GM23338 (cell line): ENCODE measurements at regions not wholly inside any gene's neighbourhood (a gene's known extent, or its start where the extent isn't known, plus 50 kb on each side); places are given as distances from the start of the nearest gene placed in this dataset.

Experiments used
- ATAC-seq: fragments of 200-7000 bp; cut with Tn5 transposase; 3 replicates; pipeline ENCODE4 v1.9.1; 2020
- DNase-seq: peaks from one replicate; pipeline ENCODE4 v3.0.0-alpha.2; 2015; ENCODE audit warnings: low spot score
- H2AFZ ChIP-seq: fragments of 200-600 bp; sonication (generic); 2 replicates; pipeline ENCODE4 v1.8.0; 2016; ENCODE audit warnings: antibody characterized with exemption, mild to moderate bottlenecking, moderate library complexity
- H3F3A ChIP-seq: fragments of 200-600 bp; sonication (generic); replicated peaks from 2 replicates; pipeline ENCODE4 v1.8.0; 2017; ENCODE audit warnings: antibody characterized with exemption, mixed run types, low read depth
- H3K27ac ChIP-seq: fragments of 200-600 bp; sonication (generic); 2 replicates; pipeline ENCODE4 v1.6.1; 2016; ENCODE audit warnings: low read depth
- H3K27me3 ChIP-seq: fragments of 200-600 bp; sonication (generic); 2 replicates; pipeline ENCODE4 v1.8.0; 2016; ENCODE audit warnings: mild to moderate bottlenecking, mixed run types, moderate library complexity; ENCODE audit not compliant: insufficient read depth
- H3K36me3 ChIP-seq: fragments of 200-600 bp; sonication (generic); 2 replicates; pipeline ENCODE4 v1.8.0; 2016; ENCODE audit warnings: mild to moderate bottlenecking; ENCODE audit not compliant: insufficient read depth
- H3K4me1 ChIP-seq: fragments of 200-600 bp; sonication (generic); 2 replicates; pipeline ENCODE4 v1.8.0; 2016; ENCODE audit warnings: mild to moderate bottlenecking, moderate library complexity; ENCODE audit not compliant: insufficient read depth
- H3K4me2 ChIP-seq: fragments of 200-600 bp; sonication (generic); 2 replicates; pipeline ENCODE4 v1.7.1; 2017; ENCODE audit warnings: mixed run types
- H3K4me3 ChIP-seq: fragments of 200-600 bp; sonication (generic); 2 replicates; pipeline ENCODE4 v1.6.1; 2016; ENCODE audit warnings: mixed run types
- H3K79me2 ChIP-seq: fragments of 200-600 bp; sonication (generic); replicated peaks from 2 replicates; pipeline ENCODE4 v1.8.0; 2017; ENCODE audit warnings: mild to moderate bottlenecking; ENCODE audit not compliant: insufficient read depth
- H3K9me2 ChIP-seq: fragments of 200-600 bp; sonication (generic); 2 replicates; pipeline ENCODE4 v1.8.0; 2017; ENCODE audit not compliant: insufficient read depth
- H4K20me1 ChIP-seq: fragments of 200-600 bp; sonication (generic); replicated peaks from 2 replicates; pipeline ENCODE4 v1.8.0; 2017; ENCODE audit warnings: mild to moderate bottlenecking; ENCODE audit not compliant: insufficient read depth
- H3K27ac Mint-ChIP-seq: 2 replicates; pipeline ENCODE4 v1.8.0; 2020; ENCODE audit warnings: inconsistent platforms, mild to moderate bottlenecking, moderate library complexity, mixed read lengths
- H3K27me3 Mint-ChIP-seq: 3 replicates; pipeline ENCODE4 v1.8.0; 2022; ENCODE audit warnings: low read depth, mild to moderate bottlenecking, moderate library complexity, mixed read lengths, inconsistent platforms; ENCODE audit not compliant: insufficient read depth, poor library complexity
- H3K36me3 Mint-ChIP-seq: 3 replicates; pipeline ENCODE4 v1.8.0; 2021; ENCODE audit warnings: low read depth, mild to moderate bottlenecking, inconsistent platforms, moderate library complexity, mixed read lengths
- H3K4me1 Mint-ChIP-seq: 3 replicates; pipeline ENCODE4 v1.8.0; 2020; ENCODE audit warnings: mild to moderate bottlenecking, inconsistent platforms, mixed read lengths
- H3K4me3 Mint-ChIP-seq: 3 replicates; pipeline ENCODE4 v1.8.0; 2021; ENCODE audit warnings: moderate library complexity, mild to moderate bottlenecking, inconsistent platforms, mixed read lengths
- H3K9me3 Mint-ChIP-seq: 3 replicates; pipeline ENCODE4 v1.8.0; 2020; ENCODE audit warnings: moderate library complexity, mild to moderate bottlenecking, inconsistent platforms, mixed read lengths
- EZH2phosphoT487 ChIP-seq: fragments of 200-600 bp; sonication (generic); IDR thresholded peaks from one replicate; pipeline ENCODE4 v1.8.1; 2018; ENCODE audit warnings: antibody characterized with exemption; ENCODE audit not compliant: unreplicated experiment
- JUNB ChIP-seq: IDR thresholded peaks from one replicate; pipeline ENCODE4 v1.6.1; 2016; ENCODE audit warnings: antibody characterized with exemption; ENCODE audit not compliant: unreplicated experiment
- NANOG ChIP-seq: IDR thresholded peaks from 2 replicates; pipeline ENCODE4 v1.6.1; 2016; ENCODE audit warnings: antibody characterized with exemption, borderline replicate concordance
- STAT1 ChIP-seq: IDR thresholded peaks from one replicate; pipeline ENCODE4 v1.6.1; 2016; ENCODE audit warnings: antibody characterized with exemption; ENCODE audit not compliant: unreplicated experiment
- ZNF114 ChIP-seq: fragments of 250-450 bp; sonication (Bioruptor Pico); IDR thresholded peaks from 2 replicates; pipeline ENCODE4 v1.5.0; 2020; ENCODE audit warnings: mild to moderate bottlenecking, moderate library complexity
- ZNF331 ChIP-seq: fragments of 250-450 bp; sonication (Bioruptor Pico); IDR thresholded peaks from 2 replicates; pipeline ENCODE4 v1.5.0; 2020; ENCODE audit warnings: low read depth, mild to moderate bottlenecking, moderate library complexity
- TF ChIP-seq, protein P1 (sequence below), 2 experiments: fragments of 200-600 bp in 1 of 2; sonication (generic) in 1 of 2; conservative IDR thresholded peaks; 2 replicates each; pipeline versions ENCODE4 v1.5.1 to v1.6.1; 2016 to 2017; ENCODE audit warnings: antibody characterized with exemption in 2 of 2, low read depth in 2 of 2, mild to moderate bottlenecking in 2 of 2, moderate library complexity in 1 of 2
- TF ChIP-seq, protein P2 (sequence below): IDR thresholded peaks from one replicate; pipeline ENCODE4 v1.6.1; 2018; ENCODE audit warnings: antibody characterized with exemption; ENCODE audit not compliant: unreplicated experiment

DNA sequence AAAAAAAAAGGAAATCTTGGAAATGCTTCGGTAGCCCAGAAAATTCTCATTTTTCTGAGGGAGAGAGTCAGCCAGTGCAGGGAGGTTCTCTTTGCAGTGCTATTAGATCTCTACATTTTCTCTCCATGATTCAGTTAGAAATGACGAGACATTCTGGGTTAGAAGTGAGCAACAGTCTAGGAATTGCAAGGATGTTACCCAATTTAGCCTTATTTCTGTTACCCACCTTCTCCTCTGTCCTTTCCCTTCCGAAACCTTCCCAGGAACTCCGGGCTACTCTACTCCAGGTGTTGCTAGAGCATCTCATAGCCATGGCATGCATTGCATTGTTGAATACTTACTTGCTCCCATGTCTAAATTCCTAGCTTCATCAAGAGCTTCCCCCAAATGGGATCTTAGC, 106.8 kb downstream of the EDEM1 start (continued):
- TF ChIP-seq, protein P1, sequence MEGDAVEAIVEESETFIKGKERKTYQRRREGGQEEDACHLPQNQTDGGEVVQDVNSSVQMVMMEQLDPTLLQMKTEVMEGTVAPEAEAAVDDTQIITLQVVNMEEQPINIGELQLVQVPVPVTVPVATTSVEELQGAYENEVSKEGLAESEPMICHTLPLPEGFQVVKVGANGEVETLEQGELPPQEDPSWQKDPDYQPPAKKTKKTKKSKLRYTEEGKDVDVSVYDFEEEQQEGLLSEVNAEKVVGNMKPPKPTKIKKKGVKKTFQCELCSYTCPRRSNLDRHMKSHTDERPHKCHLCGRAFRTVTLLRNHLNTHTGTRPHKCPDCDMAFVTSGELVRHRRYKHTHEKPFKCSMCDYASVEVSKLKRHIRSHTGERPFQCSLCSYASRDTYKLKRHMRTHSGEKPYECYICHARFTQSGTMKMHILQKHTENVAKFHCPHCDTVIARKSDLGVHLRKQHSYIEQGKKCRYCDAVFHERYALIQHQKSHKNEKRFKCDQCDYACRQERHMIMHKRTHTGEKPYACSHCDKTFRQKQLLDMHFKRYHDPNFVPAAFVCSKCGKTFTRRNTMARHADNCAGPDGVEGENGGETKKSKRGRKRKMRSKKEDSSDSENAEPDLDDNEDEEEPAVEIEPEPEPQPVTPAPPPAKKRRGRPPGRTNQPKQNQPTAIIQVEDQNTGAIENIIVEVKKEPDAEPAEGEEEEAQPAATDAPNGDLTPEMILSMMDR (conservative IDR thresholded peaks at IDR 0.05; ENCODE audit: low read depth in 2 of 2), result no peak

DNA sequence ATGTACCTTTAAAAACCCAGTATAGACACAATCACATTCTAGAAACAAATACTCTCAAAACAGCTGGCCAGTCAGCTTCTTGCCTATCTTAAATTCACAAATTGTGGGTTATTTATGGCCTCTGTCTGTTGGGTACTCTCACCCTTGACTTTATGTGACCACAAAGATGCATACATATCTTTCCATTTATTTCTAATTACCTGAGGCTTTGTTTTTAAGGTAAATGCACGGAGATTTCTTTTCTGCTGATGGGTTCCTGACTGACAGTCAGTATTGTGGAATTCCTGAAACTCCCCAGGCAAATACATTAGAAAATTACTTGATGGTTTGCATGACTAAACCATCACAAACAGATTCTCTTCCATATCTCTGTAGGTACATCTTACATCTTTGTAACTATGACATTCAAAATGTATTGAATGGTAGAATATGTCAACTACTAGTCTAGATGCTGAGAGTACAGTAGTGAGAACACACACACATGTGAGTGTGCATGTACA, 107.7 kb downstream of the EDEM1 start:
- Histone ChIP-seq H3K4me1 (no peaks in the 10 kb centered on the region), H3K4me2 (no peak overlapping the region), H3K27me3 (no peaks in the 10 kb centered on the region), H3K9me2 (no peaks in the 10 kb centered on the region), H3K79me2 (no peaks in the 10 kb centered on the region), H3F3A (no peaks in the 10 kb centered on the region), H4K20me1 (no peaks in the 10 kb centered on the region), H3K27ac (no peak overlapping the region), H3K4me3 (no peak overlapping the region), H2AFZ (no peak overlapping the region), H3K36me3 (peaks cover 5% of the 10 kb centered on the region; the same call in 1 of the 2 replicates)
- DNase-seq (no peak), ATAC-seq (no peak)
- H3K4me3 Mint-ChIP-seq, result no peak overlapping the region
- no peak for TF ChIP-seq ZNF114 (CRISPR knock-in tag)
- TF ChIP-seq, protein P2, sequence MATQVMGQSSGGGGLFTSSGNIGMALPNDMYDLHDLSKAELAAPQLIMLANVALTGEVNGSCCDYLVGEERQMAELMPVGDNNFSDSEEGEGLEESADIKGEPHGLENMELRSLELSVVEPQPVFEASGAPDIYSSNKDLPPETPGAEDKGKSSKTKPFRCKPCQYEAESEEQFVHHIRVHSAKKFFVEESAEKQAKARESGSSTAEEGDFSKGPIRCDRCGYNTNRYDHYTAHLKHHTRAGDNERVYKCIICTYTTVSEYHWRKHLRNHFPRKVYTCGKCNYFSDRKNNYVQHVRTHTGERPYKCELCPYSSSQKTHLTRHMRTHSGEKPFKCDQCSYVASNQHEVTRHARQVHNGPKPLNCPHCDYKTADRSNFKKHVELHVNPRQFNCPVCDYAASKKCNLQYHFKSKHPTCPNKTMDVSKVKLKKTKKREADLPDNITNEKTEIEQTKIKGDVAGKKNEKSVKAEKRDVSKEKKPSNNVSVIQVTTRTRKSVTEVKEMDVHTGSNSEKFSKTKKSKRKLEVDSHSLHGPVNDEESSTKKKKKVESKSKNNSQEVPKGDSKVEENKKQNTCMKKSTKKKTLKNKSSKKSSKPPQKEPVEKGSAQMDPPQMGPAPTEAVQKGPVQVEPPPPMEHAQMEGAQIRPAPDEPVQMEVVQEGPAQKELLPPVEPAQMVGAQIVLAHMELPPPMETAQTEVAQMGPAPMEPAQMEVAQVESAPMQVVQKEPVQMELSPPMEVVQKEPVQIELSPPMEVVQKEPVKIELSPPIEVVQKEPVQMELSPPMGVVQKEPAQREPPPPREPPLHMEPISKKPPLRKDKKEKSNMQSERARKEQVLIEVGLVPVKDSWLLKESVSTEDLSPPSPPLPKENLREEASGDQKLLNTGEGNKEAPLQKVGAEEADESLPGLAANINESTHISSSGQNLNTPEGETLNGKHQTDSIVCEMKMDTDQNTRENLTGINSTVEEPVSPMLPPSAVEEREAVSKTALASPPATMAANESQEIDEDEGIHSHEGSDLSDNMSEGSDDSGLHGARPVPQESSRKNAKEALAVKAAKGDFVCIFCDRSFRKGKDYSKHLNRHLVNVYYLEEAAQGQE, result no peak
- H3K27ac Mint-ChIP-seq, result no peak overlapping the region
- H3K36me3 Mint-ChIP-seq, result 0 out of 3 replicates have a peak, but pooled peaks cover 2% of the 10 kb centered on the region
- peaks cover 66% of the 10 kb centered on the region for H3K9me3 Mint-ChIP-seq
- no peaks in the 10 kb centered on the region for H3K27me3 Mint-ChIP-seq
- H3K4me1 Mint-ChIP-seq, result peaks cover 3% of the 10 kb centered on the region; the same call in 1 of the 3 replicates

DNA sequence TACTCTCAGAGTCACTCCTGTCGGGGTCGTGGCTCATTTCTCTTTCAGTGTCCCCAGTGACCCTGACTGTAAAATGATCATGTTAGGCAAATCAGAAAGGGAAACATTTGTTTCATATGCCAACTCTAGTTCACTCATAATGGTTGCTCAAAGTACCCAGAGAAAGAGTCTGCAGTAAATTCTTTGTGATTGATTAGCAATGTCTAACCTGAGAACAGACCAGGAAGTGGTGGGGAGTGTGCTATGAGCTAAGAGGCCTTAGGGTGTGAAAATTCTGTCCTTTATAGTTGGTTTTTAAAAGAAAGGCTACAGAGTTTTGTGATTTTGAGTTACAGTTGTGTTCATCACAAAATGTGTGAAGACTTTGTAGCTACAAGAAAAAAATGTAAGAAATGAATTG, 108.9 kb downstream of the EDEM1 start:
- H3K27ac ChIP-seq, result no peak overlapping the region
- Mint-ChIP-seq H3K4me1 (peaks cover 3% of the 10 kb centered on the region; the same call in 1 of the 3 replicates), H3K4me3 (no peak overlapping the region), H3K36me3 (0 out of 3 replicates have a peak, but pooled peaks cover 2% of the 10 kb centered on the region), H3K27ac (no peak overlapping the region), H3K9me3 (peaks cover 69% of the 10 kb centered on the region), H3K27me3 (no peaks in the 10 kb centered on the region)
- H3K4me1 ChIP-seq, result no peaks in the 10 kb centered on the region
- H3K4me3 ChIP-seq, result no peak overlapping the region
- H3K4me2 ChIP-seq, result no peak overlapping the region
- no peaks in the 10 kb centered on the region for H3K9me2 ChIP-seq
- no peak overlapping the region for H2AFZ ChIP-seq
- ATAC-seq (no peak), DNase-seq (no peak)
- no peaks in the 10 kb centered on the region for H3F3A ChIP-seq
- TF ChIP-seq ZNF114 (CRISPR knock-in tag) (no peak), EZH2phosphoT487 (no peak), NANOG (no peak), STAT1 (no peak), ZNF331 (CRISPR knock-in tag) (no peak), JUNB (no peak)
- H3K79me2 ChIP-seq, result no peaks in the 10 kb centered on the region
- H4K20me1 ChIP-seq, result no peaks in the 10 kb centered on the region
- H3K27me3 ChIP-seq, result no peaks in the 10 kb centered on the region
- peaks cover 3% of the 10 kb centered on the region; the same call in 1 of the 2 replicates for H3K36me3 ChIP-seq
